ENCODE measurements at regions not wholly inside any gene's neighbourhood (a gene's known extent, or its start where the extent isn't known, plus 50 kb on each side); places are given as distances from the start of the nearest gene placed in this dataset.

DNA sequence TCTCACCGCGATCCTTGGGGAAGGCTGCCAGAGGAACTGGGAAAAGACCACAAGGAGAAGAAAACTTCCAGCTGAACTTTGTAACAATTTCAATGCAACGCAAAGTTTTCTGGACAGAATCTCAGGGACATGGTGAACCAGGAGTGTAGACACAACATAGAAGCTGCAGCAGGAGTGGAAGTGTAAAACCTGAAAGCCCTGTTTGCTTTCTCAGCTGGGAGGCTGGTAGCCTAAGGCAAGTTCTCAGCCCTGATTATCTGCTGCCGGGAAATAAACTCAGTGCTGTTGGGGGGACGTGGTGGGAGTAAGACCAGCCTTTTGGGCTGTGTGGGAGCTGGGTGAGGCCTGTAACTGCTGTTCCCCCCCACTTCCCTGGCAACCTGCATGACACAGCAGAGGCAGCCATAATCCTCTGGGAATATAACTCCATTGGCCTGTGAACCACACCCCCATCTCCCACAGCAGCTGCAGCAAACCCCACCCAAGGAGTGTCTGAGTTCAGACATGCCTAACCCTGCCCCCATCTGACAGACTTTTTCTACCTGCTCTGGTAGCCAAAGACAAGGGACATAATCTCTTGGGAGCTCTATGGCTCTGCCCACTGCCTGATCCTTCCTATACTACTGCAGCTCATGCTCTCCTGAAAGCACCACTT is 106.7 kb downstream of the ZNF621 start:
- TF ChIP-seq, protein P1, sequence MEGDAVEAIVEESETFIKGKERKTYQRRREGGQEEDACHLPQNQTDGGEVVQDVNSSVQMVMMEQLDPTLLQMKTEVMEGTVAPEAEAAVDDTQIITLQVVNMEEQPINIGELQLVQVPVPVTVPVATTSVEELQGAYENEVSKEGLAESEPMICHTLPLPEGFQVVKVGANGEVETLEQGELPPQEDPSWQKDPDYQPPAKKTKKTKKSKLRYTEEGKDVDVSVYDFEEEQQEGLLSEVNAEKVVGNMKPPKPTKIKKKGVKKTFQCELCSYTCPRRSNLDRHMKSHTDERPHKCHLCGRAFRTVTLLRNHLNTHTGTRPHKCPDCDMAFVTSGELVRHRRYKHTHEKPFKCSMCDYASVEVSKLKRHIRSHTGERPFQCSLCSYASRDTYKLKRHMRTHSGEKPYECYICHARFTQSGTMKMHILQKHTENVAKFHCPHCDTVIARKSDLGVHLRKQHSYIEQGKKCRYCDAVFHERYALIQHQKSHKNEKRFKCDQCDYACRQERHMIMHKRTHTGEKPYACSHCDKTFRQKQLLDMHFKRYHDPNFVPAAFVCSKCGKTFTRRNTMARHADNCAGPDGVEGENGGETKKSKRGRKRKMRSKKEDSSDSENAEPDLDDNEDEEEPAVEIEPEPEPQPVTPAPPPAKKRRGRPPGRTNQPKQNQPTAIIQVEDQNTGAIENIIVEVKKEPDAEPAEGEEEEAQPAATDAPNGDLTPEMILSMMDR (IDR thresholded peaks at IDR 0.05; ENCODE audit: insufficient read depth, low read depth, low read length): no peak
- TF ChIP-seq EZH2 (IDR thresholded peaks at IDR 0.05; ENCODE audit: insufficient read depth, low read length): no peak
